Upper lobe of left lung (tissue), 4 donors: ENCODE measurements at regions not wholly inside any gene's neighbourhood (a gene's known extent, or its start where the extent isn't known, plus 50 kb on each side); places are given as distances from the start of the nearest gene placed in this dataset.

Experiments used
- POLR2A ChIP-seq, 4 donors: fragments of 450-650 bp; IDR thresholded peaks; one replicate each; pipeline ENCODE4 v1.5.1; 2016 to 2017; ENCODE audit warnings: antibody characterized with exemption in 4 of 4, mild to moderate bottlenecking in 2 of 4
- POLR2AphosphoS5 ChIP-seq, 2 donors: sonication (generic); formaldehyde crosslinking; IDR thresholded peaks; one replicate each; pipeline ENCODE4 v1.5.1; 2017; ENCODE audit warnings: antibody characterized with exemption in 2 of 2

GRCh38 chr3:127365163-127365798, 77.4 kb upstream of the PRR20G start:
- TF ChIP-seq POLR2A (IDR thresholded peaks at IDR 0.05) (no peak), POLR2AphosphoS5 (IDR thresholded peaks at IDR 0.05) (no peak)
